Left kidney (tissue), 1 donor: ENCODE measurements at regions not wholly inside any gene's neighbourhood (a gene's known extent, or its start where the extent isn't known, plus 50 kb on each side); places are given as distances from the start of the nearest gene placed in this dataset.
"Not testable (repeated sequence)": the region's sequence is repeated elsewhere in the genome, so short reads cannot be mapped to it uniquely, and the experiment has no call there.

Source experiments
- DNase-seq: peaks from one replicate; pipeline ENCODE4 v3.0.0-alpha.2; 2013

- no peak for DNase-seq
These were observed 106.5 kb downstream of the KLF13 start for GRCh38 chr15:31433091-31433490.

GRCh38 chr15:31433574-31433973 is 106.9 kb downstream of the KLF13 start:
- no peak for DNase-seq

- DNase-seq = no peak
These were observed 107.6 kb downstream of the KLF13 start for GRCh38 chr15:31434275-31434587.

DNA sequence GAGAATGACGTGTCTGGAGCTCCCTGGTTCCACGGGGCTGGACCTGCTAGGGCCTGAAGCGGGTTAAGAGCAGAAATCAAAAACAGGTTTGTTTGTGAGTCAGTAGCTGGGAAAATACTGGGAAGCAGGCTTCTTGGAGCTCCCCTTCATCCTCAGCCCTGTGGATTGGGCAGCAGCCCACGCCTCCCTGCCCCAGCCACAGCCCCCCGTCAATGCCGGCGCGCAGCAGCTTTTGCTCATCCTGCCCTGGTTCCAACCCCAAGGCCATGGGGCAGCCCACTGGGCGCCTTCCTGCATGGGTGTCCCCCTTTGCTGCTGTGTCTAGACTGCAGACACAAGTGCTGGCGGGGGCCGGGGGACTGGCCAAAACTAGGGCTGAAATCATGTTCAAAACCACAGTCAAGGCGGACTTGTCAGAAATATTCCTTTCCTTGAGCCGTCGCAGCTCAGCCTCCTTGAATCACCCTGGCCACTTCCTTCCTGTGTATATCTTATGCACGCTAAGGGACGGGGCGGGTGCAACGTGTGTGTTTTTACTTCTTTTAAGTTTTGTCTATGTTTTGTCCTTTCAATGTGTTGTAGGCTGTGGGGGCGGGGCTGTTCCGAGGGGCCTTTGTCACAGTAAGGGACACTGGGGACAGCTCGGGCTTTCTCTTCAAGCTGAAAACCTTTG is 108.1 kb downstream of the KLF13 start:
- DNase-seq = peak; percentile 11

- DNase-seq = peak; percentile 74
These were observed 108.8 kb downstream of the KLF13 start for GRCh38 chr15:31435261-31435911.

DNA sequence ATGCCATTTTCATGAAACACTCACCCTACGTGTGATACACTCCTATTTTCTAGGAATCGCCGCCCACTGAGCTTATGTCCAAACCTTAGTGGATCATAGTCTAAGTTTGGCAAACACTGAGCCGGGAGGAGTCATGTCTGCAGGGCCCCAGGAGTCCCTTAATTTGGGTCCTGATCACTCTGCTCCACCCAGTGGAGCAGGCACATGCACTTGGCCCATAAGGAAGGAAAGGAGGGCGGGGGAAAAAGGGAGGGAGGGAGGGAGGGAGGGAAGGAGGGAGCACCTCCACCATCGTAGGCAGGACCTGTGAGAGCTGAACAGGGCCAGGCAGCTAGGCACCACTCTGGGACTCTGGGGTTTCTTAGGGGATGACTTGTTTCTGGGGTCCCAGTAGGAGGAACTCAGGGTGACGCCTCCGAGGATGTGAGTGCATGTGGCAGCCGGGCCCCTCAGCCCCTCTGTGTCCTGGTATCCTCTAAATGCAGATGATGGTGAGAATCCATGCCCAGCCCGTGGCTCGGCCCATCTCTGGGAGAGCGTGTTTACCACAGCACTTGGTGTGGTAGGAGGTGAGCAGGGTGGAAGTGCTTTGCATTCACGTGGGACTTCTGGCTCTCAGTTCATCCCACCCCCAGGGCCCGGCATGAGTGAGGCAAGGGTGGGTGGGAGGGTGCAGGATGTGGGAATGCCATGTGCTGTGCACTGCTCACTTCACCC is 109.4 kb downstream of the KLF13 start:
- no peak for DNase-seq

- no peak for DNase-seq
These were observed 111.1 kb downstream of the KLF13 start for GRCh38 chr15:31437686-31438085.

DNA sequence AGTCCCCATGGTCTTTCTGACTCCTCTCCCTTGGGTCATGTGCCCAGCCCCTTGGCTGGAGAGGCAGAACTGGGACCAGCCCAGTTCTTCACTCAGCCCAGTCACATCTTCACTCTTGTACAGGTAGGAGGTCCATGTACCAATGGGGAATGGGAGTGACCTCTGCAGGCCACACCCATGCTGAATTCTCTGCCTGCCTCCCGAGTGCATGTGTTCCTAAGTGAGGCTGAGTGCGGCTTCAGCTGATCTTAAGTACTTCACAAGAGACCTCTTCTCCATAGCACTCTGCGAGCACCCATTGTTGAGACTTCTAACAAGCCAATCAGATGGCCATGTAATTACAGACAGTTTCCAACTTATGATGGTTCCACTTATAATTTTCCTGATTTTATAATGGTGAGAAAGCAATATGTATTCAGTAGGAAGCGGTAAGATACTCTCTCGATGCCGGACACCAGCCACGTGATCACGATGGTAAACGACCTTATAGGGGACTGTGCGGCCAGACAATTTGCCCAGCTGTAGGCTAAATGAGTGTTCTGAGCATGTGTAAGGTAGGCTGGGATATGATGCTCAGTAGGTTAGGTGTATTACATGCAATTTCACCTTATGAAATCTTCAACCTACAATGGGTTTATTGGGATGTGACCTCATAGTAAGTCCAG is 112.1 kb downstream of the KLF13 start:
- DNase-seq = no peak

- DNase-seq = no peak
These were observed 112.7 kb downstream of the KLF13 start for GRCh38 chr15:31439328-31439727.

- not testable (repeated sequence) for DNase-seq
These were observed 113.6 kb downstream of the KLF13 start for GRCh38 chr15:31440216-31440615.

- DNase-seq = peak; percentile 13
These were observed 114.2 kb downstream of the KLF13 start for GRCh38 chr15:31440754-31441311.

DNA sequence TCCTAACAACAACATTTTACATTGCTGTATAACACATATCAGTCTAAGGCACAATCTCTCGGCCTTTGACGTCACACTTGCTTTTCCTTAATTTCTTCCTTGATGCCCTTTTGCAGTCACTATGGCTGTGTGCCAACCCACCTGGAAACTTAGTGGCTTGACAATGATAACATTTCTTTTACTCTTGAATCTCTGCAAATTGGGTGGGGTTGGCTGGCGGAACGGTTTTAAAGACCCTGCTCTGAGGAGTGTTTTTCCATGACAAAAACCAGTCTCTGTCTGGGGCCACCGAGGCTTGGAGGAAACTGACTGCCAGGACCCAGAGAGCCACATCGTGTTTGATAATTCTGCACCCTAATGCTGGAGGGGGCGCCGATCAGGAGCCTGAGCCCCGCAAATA is 115.6 kb downstream of the KLF13 start:
- no peak for DNase-seq

DNA sequence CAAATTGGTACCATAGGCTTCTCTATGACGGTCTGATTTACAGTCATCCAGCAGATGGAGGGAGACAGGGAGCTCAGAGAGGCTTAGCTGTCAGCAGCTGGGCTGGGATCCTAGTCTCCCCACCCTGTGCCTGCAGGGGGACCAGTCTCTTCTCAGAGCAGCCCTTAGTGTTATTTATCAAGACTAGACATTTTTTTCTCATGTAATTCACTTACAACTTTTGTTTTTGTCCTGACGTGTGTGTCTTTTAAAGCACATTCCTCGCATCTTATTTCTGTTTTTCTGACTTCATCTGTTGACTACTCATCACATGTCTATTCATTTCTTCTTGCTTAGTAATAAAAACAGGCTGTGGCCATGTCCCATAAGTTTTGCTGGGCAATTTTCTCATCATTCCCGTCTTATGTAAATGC is 116.1 kb downstream of the KLF13 start:
- DNase-seq = no peak

GRCh38 chr15:31444844-31445243 is 118.2 kb downstream of the KLF13 start:
- DNase-seq = no peak

DNA sequence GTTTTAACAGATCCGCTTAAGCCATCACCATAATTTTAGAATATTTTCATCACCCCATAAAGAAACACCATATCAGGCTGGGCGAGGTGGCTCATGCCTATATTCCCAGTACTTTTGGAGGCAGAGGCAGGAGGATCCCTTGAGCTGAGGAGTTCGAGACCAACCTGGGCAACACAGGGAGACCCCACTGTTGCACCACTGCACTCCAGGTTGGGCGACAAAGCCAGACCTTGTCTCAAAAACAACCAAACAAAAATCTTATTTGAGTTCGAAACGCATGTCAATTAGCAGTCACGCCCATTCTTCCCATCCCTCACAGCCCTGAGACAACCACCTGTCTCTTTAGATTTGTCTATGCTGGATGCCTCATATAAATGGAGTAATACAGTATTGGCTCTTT is 119.9 kb downstream of the KLF13 start:
- no peak for DNase-seq

DNA sequence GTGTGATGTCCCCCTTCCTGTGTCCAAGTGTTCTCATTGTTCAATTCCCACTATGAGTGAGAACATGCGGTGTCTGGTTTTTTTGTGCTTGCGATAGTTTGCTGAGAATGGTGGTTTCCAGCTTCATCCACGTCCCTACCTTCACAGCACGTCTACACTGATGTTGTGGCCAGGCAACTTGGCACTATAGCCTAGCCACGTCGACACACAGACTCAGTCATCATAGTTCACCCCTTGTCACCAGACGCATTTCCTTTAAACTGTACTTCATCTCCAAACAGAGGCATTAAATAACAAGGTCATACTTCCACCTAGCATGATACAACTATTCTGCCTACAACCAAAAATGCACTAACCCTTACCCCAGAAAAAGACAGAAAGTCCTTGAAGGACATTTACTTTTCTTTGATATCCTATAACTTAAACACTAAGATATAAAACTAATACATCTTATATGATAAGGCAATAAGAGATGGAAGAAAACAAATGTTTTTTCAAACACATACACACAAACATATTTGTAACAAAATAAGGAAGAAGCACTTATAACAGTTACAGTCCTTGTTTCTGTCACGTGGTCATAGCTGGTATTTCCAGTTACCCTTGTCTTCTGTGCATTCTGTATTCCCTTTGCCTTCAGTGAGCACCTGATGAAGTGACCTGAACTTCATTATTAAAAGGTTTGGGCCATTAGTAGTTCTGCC is 121.4 kb downstream of the KLF13 start:
- DNase-seq = no peak

DNA sequence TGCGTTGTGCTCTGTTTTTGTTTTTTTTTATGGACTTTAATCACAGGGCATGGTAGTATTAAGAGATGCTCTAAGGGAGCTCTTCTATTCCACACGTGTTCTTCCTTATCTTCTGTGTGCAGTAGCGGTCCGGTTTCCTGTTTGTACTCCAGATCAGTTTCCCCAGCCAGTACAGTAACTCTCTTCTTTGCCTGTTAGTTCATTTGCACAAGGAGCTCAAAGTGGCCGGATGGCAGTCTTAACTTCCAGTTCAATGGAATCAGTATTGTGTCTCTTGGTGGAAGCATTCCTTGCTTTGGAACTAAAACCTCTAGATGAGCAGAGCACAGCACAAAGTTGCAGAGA is 122.0 kb downstream of the KLF13 start:
- no peak for DNase-seq

GRCh38 chr15:31452595-31453557 is 126.2 kb downstream of the KLF13 start:
- DNase-seq = no peak

- no peak for DNase-seq
These were observed 127.1 kb downstream of the KLF13 start for GRCh38 chr15:31453558-31454318.

GRCh38 chr15:31455499-31455898 is 128.9 kb downstream of the KLF13 start:
- no peak for DNase-seq
